Fibroblast of skin of right biceps (primary cell): ENCODE measurements at regions not wholly inside any gene's neighbourhood (a gene's known extent, or its start where the extent isn't known, plus 50 kb on each side); places are given as distances from the start of the nearest gene placed in this dataset.
"Not testable (repeated sequence)": the region's sequence is repeated elsewhere in the genome, so short reads cannot be mapped to it uniquely, and the experiment has no call there.

Source experiments
- DNase-seq: peaks from one replicate; pipeline ENCODE4 v3.0.0-alpha.2; 2013

GRCh38 chr4:24363751-24364150, 220.6 kb downstream of the DHX15 start:
- no peak for DNase-seq

DNA sequence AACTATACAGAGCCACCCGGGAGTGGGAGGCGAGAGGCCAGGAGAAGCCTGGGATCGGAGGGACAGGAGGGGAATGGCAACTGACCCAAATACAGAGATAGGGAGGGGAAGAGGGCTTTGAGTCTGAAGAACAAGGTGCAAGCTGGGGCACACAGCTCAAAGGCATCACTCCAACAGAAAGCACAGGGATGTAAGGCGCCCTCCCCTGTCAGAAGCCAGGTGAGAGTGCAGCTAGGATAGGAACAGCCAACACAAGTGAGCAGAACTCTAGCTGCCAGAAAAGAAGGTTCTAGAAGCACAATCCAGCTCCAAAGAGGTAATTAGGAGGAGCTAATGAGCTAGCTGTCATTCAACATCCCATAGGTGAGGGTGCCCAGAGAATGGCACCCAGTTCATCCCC, 232.2 kb downstream of the DHX15 start:
- DNase-seq: no peak

DNA sequence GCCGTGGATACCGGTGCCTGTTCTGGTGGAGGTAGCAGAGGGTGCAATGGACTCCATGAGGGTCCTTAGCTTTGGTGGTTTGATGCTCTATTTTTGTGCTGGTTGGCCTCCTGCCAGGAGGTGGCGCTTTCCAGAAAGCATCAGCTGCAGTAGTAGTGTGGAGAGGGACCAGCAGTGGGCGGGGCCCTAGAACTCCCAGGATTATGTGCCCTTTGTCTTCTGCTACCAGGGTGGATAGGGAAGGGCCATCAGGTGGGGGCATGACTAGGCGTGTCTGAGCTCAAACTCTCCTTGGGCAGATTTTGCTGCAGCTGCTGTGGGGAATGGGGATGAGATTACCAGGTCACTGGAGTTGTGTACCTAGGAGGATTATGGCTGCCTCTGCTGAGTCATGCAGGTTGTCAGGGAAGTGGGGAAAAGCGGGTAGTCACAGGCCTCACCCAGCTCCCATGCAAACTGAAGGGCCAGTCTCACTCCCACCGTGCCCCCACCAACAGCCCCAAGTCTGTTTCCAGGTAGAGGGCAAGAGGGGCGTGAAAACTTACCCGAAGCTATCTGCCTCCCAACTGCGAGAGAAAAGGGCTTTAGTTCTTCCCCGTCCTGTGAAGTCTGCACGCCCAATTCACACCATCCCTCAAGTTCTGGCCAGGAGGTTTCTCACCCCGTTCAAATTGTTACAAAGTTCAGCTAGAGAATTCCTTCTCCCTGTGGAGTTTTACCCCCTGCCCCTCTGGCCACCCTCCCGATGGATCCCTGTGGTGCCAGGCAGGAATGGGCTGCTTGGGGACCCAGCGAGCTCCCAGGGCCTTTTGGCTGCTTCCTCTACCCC, 235.0 kb downstream of the DHX15 start:
- not testable (repeated sequence) for DNase-seq

DNA sequence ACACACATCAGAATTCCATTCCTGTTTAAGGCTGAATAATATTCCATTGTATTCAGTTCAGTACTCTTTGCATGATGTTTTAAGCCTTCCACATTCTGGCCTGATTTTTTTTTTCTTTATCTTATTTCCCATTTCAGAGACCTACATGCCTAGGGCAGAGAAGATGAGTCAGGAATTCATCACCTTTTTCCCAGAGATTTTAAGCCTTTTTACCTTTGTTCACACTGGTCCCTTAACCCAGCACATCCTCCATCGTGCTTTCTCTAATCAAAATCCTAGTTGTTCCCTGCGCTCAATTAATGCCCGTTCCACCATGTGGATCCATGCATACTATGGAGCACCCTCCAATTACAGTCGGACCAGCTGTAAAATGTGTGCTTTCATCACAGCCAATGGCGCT, 245.1 kb downstream of the DHX15 start:
- no peak for DNase-seq

GRCh38 chr4:24337451-24338190, 246.7 kb downstream of the DHX15 start:
- DNase-seq: no peak

DNA sequence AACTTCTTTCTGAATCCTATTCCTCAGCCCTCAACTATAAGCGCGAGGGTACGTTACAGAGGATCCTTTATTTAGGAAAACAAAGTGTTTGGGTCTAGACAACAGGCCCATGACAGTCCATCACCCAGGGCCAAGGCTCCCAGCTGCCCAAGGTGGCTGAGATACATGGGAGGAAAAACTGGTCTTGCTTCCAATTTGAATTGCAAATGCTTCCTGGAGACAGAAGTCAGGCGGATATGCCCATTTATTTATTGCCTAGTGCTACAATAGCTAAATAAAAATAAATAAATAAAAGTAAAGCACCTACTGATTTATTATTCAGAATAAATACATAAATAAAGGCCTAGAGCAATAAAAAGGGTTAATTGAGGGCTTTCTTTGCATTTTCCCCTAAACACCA, 248.7 kb downstream of the DHX15 start:
- no peak for DNase-seq

DNA sequence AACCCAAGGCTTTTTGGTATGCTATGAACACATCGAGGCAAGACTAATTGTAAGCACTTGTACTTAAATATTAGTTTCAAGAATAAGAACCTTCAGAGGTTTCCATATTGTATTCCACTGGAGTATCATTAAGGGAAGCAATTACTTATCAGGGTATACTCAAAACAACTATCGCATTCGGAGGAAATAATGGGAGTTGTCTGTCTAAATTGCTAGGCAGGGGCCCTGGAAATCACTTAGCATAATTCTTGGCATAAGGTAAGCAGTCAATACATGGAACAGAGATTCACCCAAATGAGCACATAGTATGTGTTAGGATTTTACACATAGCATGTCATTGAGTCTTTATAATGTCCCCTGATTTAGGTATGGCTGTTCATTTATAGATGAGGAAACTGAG, 249.4 kb downstream of the DHX15 start:
- DNase-seq: no peak

DNA sequence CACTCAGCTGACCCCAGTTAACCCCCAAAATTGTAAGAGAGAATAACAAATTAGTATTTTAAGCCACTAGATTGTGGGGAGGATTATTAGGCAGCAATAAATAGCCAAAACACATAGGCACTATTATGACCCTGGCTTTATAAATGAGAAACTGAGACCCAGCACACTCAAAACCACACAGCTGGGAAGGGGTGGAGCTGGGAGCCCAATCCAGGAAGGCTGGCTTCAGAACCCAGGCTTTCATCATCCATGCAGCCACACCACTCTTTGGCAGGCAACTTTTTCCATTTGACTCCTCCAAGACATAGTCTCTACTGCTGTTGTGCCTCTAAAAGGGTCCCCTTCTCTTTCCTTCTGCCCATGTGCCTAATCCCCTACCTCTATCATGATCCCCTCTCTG, 253.8 kb downstream of the DHX15 start:
- DNase-seq: no peak

DNA sequence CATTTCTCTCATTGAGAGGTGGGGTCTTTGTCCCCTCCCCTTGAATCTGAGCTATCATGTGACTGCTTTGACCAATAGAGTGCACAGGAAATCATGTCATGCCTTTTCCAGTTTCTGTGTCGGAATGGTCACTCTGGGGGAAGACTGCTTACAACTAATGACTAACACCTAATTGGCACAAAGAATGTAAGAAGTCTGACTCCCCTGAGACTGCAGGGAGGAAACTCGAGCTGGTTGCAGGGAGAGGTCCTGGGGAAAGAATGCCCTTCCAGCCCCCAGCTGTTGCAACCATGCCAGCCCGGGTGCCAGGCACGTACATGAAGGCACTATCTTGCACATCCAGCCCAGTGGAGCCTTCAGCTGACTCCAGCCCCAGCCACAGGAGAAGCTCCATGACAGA, 254.2 kb downstream of the DHX15 start:
- DNase-seq: peak; percentile 43

GRCh38 chr4:24328711-24329110, 255.6 kb downstream of the DHX15 start:
- no peak for DNase-seq

DNA sequence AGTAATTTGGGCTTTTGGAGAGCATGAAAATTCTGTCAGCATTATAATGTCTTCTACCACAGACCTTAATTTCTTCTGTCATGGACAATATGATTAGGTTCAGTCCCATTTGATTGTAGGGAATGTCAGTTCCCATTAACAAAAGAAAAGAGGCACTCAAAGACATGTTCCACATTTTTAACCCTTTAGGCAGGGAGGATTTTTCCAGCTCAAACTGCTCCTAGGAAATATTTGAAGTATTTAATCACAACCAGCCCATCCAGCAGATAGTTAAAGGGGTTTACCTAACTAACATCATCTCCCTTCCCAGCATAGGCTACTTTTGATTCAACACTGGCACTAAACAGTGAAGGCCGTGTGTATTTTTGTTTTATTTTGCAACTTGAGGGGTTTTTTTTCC, 256.0 kb downstream of the DHX15 start:
- DNase-seq: no peak

DNA sequence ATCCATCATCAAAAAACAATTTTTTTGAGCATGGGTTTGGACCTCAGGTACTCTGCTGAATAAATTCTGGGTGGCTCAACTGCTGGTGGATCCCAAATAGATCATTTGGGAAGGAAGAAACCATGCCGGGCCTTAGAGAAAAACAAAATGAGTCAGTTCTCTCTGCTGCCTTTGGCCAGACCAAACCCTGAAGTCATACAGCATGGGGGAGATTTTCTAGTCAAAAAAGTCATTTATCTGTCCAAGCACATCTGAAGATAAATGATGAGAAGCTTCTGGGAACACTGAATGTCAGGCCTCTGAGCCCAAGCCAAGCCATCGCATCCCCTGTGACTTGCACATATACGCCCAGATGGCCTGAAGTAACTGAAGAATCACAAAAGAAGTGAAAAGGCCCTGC, 261.4 kb downstream of the DHX15 start:
- no peak for DNase-seq

GRCh38 chr4:24322511-24322910, 261.8 kb downstream of the DHX15 start:
- peak; percentile 49 for DNase-seq

DNA sequence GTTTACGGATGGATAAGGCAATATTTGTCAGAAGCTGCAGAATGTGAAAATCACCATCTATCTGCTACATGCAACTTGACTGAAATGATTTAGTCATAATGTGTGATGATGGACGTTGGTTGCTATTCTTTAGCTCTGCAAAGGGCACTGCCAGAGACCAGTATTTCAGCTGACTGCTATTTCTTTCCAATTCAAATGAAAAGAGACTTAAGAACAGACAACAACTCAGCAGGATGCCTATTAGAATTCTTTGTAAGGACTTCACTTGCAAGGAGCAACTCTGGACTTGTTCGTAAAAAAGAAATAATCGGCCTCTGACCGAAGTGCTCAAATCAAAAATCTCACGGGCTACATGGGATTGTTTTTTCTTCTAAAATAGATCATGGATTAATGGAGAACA, 262.7 kb downstream of the DHX15 start:
- DNase-seq: no peak

GRCh38 chr4:24321131-24321530, 263.2 kb downstream of the DHX15 start:
- DNase-seq: peak; percentile 80

GRCh38 chr4:24319387-24319786, 265.0 kb downstream of the DHX15 start:
- DNase-seq: no peak

DNA sequence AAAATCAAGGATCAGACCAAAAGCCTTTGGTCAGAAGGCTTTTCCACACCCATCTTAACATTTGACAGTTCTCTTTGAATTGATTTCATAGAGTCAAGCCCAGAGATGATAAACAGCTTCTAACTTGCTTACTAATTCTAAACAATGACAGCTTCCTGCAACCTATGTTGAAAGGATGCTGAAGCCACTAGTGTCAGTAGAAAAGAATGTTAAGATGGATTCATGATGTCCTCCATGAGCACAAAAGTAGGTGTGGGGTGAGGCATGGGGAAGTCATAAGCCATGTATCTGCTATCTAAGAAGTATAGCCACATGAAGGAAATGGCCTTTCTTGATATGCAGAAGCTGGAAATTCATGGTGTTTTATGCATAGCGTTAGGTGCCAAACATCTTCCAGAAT, 269.3 kb downstream of the DHX15 start:
- no peak for DNase-seq

DNA sequence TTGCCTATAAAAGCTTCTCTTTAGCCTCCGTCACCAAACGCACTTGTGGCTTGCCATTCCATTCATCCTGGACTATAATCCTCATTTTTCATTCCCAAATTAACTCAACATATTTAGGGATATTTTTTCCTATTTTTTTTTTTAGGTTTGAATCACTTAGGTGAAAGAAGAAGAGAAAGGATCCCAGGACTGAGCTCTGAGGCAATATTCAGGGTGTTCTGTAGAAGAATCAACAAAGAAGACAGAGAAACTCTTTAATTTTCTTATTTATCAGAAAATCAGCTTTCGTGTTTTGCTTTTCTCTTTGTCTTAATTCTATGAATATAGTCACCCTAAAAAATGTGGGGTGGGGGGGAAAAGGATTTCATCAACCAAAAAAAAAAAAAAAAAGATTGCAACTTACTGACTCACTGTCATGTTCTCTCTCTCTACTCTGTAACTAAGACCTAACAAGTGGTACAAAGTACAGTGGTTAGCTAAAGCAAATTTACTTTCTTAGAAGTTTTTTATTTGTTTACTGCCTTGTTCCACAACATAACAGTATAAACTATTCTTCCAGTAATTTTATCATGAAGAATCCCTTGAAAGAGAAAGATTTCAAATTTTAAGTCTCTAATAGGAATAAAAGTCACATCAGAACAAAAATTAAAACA, 272.0 kb downstream of the DHX15 start:
- no peak for DNase-seq

GRCh38 chr4:24303926-24304325, 280.4 kb downstream of the DHX15 start:
- no peak for DNase-seq

GRCh38 chr4:24298911-24299310, 285.4 kb downstream of the DHX15 start:
- no peak for DNase-seq

DNA sequence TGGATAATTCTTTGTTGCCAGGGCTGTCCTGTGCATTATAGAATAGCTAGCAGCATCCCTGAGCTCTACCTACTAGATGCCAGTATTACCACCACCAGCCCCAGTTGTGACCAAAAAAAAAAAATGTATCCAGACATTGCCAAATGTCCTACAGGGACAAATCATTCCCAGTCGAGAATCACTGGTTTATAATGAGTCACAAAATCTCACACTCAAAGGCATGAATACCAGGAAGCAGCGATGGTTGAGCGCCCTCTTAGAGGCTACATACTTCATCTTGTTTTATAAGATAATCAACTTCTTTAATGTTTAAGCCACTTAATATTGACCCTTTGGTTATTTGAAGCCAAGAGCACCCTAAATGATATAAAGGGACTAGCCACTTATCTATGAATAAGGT, 297.3 kb downstream of the DHX15 start:
- no peak for DNase-seq

- DNase-seq: no peak
These were observed 298.6 kb downstream of the DHX15 start for GRCh38 chr4:24285759-24286158.

- no peak for DNase-seq
These were observed 301.9 kb downstream of the DHX15 start for GRCh38 chr4:24282446-24282845.

DNA sequence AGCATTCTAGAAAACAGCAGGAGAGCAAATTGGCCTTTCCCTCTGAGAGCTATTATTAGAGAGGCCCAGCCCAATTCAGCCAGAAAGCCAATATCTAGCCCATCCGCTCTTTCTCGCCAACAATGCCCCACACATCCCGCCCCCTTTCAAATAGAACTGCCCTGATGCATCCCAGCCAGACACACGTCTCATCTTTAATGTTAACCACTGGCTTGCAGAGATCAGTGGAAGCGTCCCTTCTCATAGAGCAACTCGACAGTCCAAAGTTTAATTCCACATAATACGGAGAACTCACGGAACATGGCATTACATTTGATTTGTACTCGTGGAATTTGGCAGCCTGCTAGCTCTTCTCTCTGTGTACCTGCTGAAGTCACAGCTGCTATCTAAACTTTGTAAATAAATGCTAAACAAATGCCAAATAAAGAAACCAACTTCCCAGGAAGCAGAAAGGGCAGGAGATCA, 304.4 kb downstream of the DHX15 start:
- DNase-seq: no peak
